IPS-20b (cell line): ENCODE measurements at regions not wholly inside any gene's neighbourhood (a gene's known extent, or its start where the extent isn't known, plus 50 kb on each side); places are given as distances from the start of the nearest gene placed in this dataset.

Experiments
- H3K27ac ChIP-seq: one replicate; pipeline ENCODE4 v1.5.1; 2013; ENCODE audit warnings: low read length
- H3K27me3 ChIP-seq: 2 replicates; pipeline ENCODE4 v1.6.1; 2013; ENCODE audit warnings: mild to moderate bottlenecking, low read length, inconsistent platforms; ENCODE audit not compliant: insufficient read depth
- H3K36me3 ChIP-seq: 2 replicates; pipeline ENCODE4 v1.6.1; 2013; ENCODE audit warnings: low read depth, mild to moderate bottlenecking, inconsistent platforms, low read length, moderate library complexity; ENCODE audit not compliant: insufficient read depth
- H3K4me1 ChIP-seq: 2 replicates; pipeline ENCODE4 v1.6.1; 2013; ENCODE audit warnings: mild to moderate bottlenecking, control low read depth, inconsistent platforms, low read length, moderate library complexity; ENCODE audit not compliant: insufficient read depth
- H3K4me3 ChIP-seq: 2 replicates; pipeline ENCODE4 v1.5.1; 2013; ENCODE audit warnings: mild to moderate bottlenecking, low read length, inconsistent platforms
- H3K9ac ChIP-seq: 2 replicates; pipeline ENCODE4 v1.6.1; 2013; ENCODE audit warnings: low read depth, mild to moderate bottlenecking, inconsistent platforms, low read length, moderate library complexity
- H3K9me3 ChIP-seq: 2 replicates; pipeline ENCODE4 v1.6.1; 2013; ENCODE audit warnings: mild to moderate bottlenecking, low read depth, low read length, inconsistent platforms; ENCODE audit not compliant: insufficient read depth

GRCh38 chr11:15750535-15751308 is 605.6 kb downstream of the SOX6 start:
- H3K27me3 ChIP-seq = no peaks in the 10 kb centered on the region
- H3K9ac ChIP-seq = no peak overlapping the region
- H3K27ac ChIP-seq = no peak overlapping the region
- no peaks in the 10 kb centered on the region for H3K36me3 ChIP-seq
- no peaks in the 10 kb centered on the region for H3K4me1 ChIP-seq
- no peak overlapping the region for H3K4me3 ChIP-seq
- H3K9me3 ChIP-seq = no peaks in the 10 kb centered on the region

GRCh38 chr11:15754221-15754620 is 602.1 kb downstream of the SOX6 start:
- Histone ChIP-seq H3K36me3 (no peaks in the 10 kb centered on the region), H3K4me1 (no peaks in the 10 kb centered on the region), H3K27ac (no peak overlapping the region), H3K27me3 (no peaks in the 10 kb centered on the region), H3K9ac (no peak overlapping the region), H3K4me3 (no peak overlapping the region), H3K9me3 (no peaks in the 10 kb centered on the region)

GRCh38 chr11:15757048-15757698 is 599.2 kb downstream of the SOX6 start:
- no peaks in the 10 kb centered on the region for H3K27me3 ChIP-seq
- H3K9ac ChIP-seq = no peak overlapping the region
- no peaks in the 10 kb centered on the region for H3K36me3 ChIP-seq
- H3K4me3 ChIP-seq = no peak overlapping the region
- no peaks in the 10 kb centered on the region for H3K4me1 ChIP-seq
- H3K27ac ChIP-seq = no peak overlapping the region
- no peaks in the 10 kb centered on the region for H3K9me3 ChIP-seq

GRCh38 chr11:15758857-15759465 is 597.4 kb downstream of the SOX6 start:
- Histone ChIP-seq H3K9ac (no peak overlapping the region), H3K27ac (no peak overlapping the region), H3K27me3 (no peaks in the 10 kb centered on the region)

GRCh38 chr11:15761235-15761634 is 595.1 kb downstream of the SOX6 start:
- Histone ChIP-seq H3K4me1 (no peaks in the 10 kb centered on the region), H3K27me3 (no peaks in the 10 kb centered on the region), H3K9ac (no peak overlapping the region), H3K27ac (no peak overlapping the region), H3K4me3 (no peak overlapping the region), H3K9me3 (no peaks in the 10 kb centered on the region), H3K36me3 (no peaks in the 10 kb centered on the region)

More at GRCh38 chr11:15758857-15759465, 597.4 kb downstream of the SOX6 start:
- Histone ChIP-seq H3K36me3 (no peaks in the 10 kb centered on the region), H3K4me3 (no peak overlapping the region), H3K9me3 (no peaks in the 10 kb centered on the region), H3K4me1 (no peaks in the 10 kb centered on the region)

- H3K9ac ChIP-seq = no peak overlapping the region
- H3K27me3 ChIP-seq = no peaks in the 10 kb centered on the region
- H3K4me1 ChIP-seq = no peaks in the 10 kb centered on the region
- no peak overlapping the region; the same call in 1 of the 2 replicates for H3K4me3 ChIP-seq
- H3K27ac ChIP-seq = no peak overlapping the region
- no peaks in the 10 kb centered on the region for H3K9me3 ChIP-seq
- H3K36me3 ChIP-seq = no peaks in the 10 kb centered on the region
Measured at GRCh38 chr11:15764326-15764725, 592.0 kb downstream of the SOX6 start.

- Histone ChIP-seq H3K36me3 (no peaks in the 10 kb centered on the region), H3K9me3 (no peaks in the 10 kb centered on the region), H3K4me1 (no peaks in the 10 kb centered on the region), H3K4me3 (no peak overlapping the region; the same call in 1 of the 2 replicates), H3K27me3 (no peaks in the 10 kb centered on the region), H3K9ac (no peak overlapping the region), H3K27ac (no peak overlapping the region)
Measured at GRCh38 chr11:15764948-15765347, 591.4 kb downstream of the SOX6 start.

GRCh38 chr11:15765530-15765929 is 590.8 kb downstream of the SOX6 start:
- Histone ChIP-seq H3K27me3 (no peaks in the 10 kb centered on the region), H3K9ac (no peak overlapping the region), H3K9me3 (no peaks in the 10 kb centered on the region), H3K27ac (no peak overlapping the region), H3K4me1 (no peaks in the 10 kb centered on the region), H3K4me3 (no peak overlapping the region), H3K36me3 (no peaks in the 10 kb centered on the region)

- no peaks in the 10 kb centered on the region for H3K27me3 ChIP-seq
- H3K4me3 ChIP-seq = no peak overlapping the region
- no peak overlapping the region for H3K27ac ChIP-seq
- no peaks in the 10 kb centered on the region for H3K4me1 ChIP-seq
- H3K9ac ChIP-seq = no peak overlapping the region
- no peaks in the 10 kb centered on the region for H3K36me3 ChIP-seq
- H3K9me3 ChIP-seq = no peaks in the 10 kb centered on the region
Measured at GRCh38 chr11:15768321-15768720, 588.0 kb downstream of the SOX6 start.

GRCh38 chr11:15769203-15769602 is 587.1 kb downstream of the SOX6 start:
- H3K36me3 ChIP-seq = no peaks in the 10 kb centered on the region
- no peak overlapping the region for H3K27ac ChIP-seq
- H3K4me3 ChIP-seq = no peak overlapping the region
- no peaks in the 10 kb centered on the region for H3K9me3 ChIP-seq
- no peaks in the 10 kb centered on the region for H3K4me1 ChIP-seq
- H3K9ac ChIP-seq = no peak overlapping the region
- no peaks in the 10 kb centered on the region for H3K27me3 ChIP-seq

- Histone ChIP-seq H3K27me3 (no peaks in the 10 kb centered on the region), H3K9me3 (no peaks in the 10 kb centered on the region), H3K36me3 (no peaks in the 10 kb centered on the region), H3K27ac (no peak overlapping the region), H3K4me1 (no peaks in the 10 kb centered on the region), H3K4me3 (no peak overlapping the region), H3K9ac (no peak overlapping the region)
Measured at GRCh38 chr11:15770798-15771414, 585.4 kb downstream of the SOX6 start.
